HL-60 (cell line): ENCODE measurements at regions not wholly inside any gene's neighbourhood (a gene's known extent, or its start where the extent isn't known, plus 50 kb on each side); places are given as distances from the start of the nearest gene placed in this dataset.

Source experiments
- DNase-seq, 2 experiments: peaks; one replicate each; pipeline ENCODE4 v3.0.0-alpha.2; 2010 to 2020; ENCODE audit warnings: low read depth in 1 of 2, low spot score in 1 of 2
- H3K27ac ChIP-seq: fragments of 250-450 bp; sonication (Bioruptor Pico); replicated peaks from 2 replicates; pipeline ENCODE4 v1.5.1; 2020; ENCODE audit warnings: mild to moderate bottlenecking, moderate library complexity
- H3K27me3 ChIP-seq: fragments of 250-450 bp; sonication (Bioruptor Pico); 2 replicates; pipeline ENCODE4 v1.5.1; 2021; ENCODE audit warnings: mild to moderate bottlenecking, moderate library complexity; ENCODE audit not compliant: insufficient read depth, poor library complexity, severe bottlenecking
- H3K4me3 ChIP-seq: replicated peaks from 2 replicates; pipeline ENCODE4 v1.5.1; 2011; ENCODE audit warnings: mild to moderate bottlenecking, control low read depth, low read length; ENCODE audit not compliant: insufficient read depth
- CTCF ChIP-seq: IDR thresholded peaks from one replicate; pipeline ENCODE4 v1.5.1; 2011; ENCODE audit warnings: low read length, control low read depth, inconsistent platforms; ENCODE audit not compliant: insufficient read depth
- GABPA ChIP-seq: IDR thresholded peaks from 2 replicates; pipeline ENCODE4 v1.6.1; 2012; ENCODE audit warnings: low read depth
- POLR2AphosphoS5 ChIP-seq: IDR thresholded peaks from 2 replicates; pipeline ENCODE4 v1.6.1; 2012; ENCODE audit warnings: low read depth
- REST ChIP-seq: IDR thresholded peaks from 2 replicates; pipeline ENCODE4 v1.6.1; 2012; ENCODE audit warnings: low read depth; ENCODE audit not compliant: insufficient replicate concordance
- SPI1 ChIP-seq: IDR thresholded peaks from 2 replicates; pipeline ENCODE4 v1.6.1; 2012; ENCODE audit warnings: low read depth, mild to moderate bottlenecking, borderline replicate concordance

- H3K27ac ChIP-seq = no peak overlapping the region
These were observed 332.4 kb upstream of the SOX2 start for GRCh38 chr3:181379278-181379677.

GRCh38 chr3:181369637-181370036, 342.1 kb upstream of the SOX2 start:
- no peak for DNase-seq
- no peak for TF ChIP-seq CTCF
- no peak for TF ChIP-seq POLR2AphosphoS5
- no peak for TF ChIP-seq SPI1
- Histone ChIP-seq H3K27me3 (no peaks in the 10 kb centered on the region), H3K27ac (no peak overlapping the region), H3K4me3 (no peak overlapping the region)

More at GRCh38 chr3:181379278-181379677, 332.4 kb upstream of the SOX2 start:
- DNase-seq = no peak
- no peaks in the 10 kb centered on the region for H3K27me3 ChIP-seq
- TF ChIP-seq SPI1 = no peak
- TF ChIP-seq CTCF = no peak
- TF ChIP-seq REST = no peak
- no peak for TF ChIP-seq POLR2AphosphoS5
- TF ChIP-seq GABPA = no peak
- no peak overlapping the region for H3K4me3 ChIP-seq

GRCh38 chr3:181363231-181363630, 348.5 kb upstream of the SOX2 start:
- no peaks in the 10 kb centered on the region for H3K27me3 ChIP-seq
- no peak overlapping the region for H3K27ac ChIP-seq
- TF ChIP-seq REST (no peak), GABPA (no peak), CTCF (no peak), POLR2AphosphoS5 (no peak), SPI1 (no peak)
- no peak for DNase-seq
- H3K4me3 ChIP-seq = no peak overlapping the region

GRCh38 chr3:181362378-181362777, 349.3 kb upstream of the SOX2 start:
- Histone ChIP-seq H3K27me3 (no peaks in the 10 kb centered on the region), H3K27ac (no peak overlapping the region), H3K4me3 (no peak overlapping the region)
- TF ChIP-seq SPI1 (no peak), CTCF (no peak), GABPA (no peak), REST (no peak), POLR2AphosphoS5 (no peak)
- no peak for DNase-seq
